ENCODE measurements at regions not wholly inside any gene's neighbourhood (a gene's known extent, or its start where the extent isn't known, plus 50 kb on each side); places are given as distances from the start of the nearest gene placed in this dataset.
A peak's percentile ranks its signal among the peaks of the same experiment; 100 is the strongest.

- Histone ChIP-seq H3K4me1 (peaks cover 10% of the 10 kb centered on the region), H3K4me3 (no peak overlapping the region), H3K36me3 (no peaks in the 10 kb centered on the region), H3K27ac (replicated peaks) (peak overlapping the region; percentile 74), H3K27me3 (ENCODE audit: low read depth) (no peaks in the 10 kb centered on the region), H3K9me3 (replicated peaks) (peaks cover 9% of the 10 kb centered on the region)
- intact Hi-C loops (cut with micrococcal nuclease) = no loop called here
- DNase-seq = no peak
- TF ChIP-seq CTCF (IDR thresholded peaks at IDR 0.05; ENCODE audit: borderline replicate concordance) = no peak
Observed at GRCh38 chr2:215851082-215851481, 162.3 kb downstream of the MREG start.

GRCh38 chr2:215850380-215850779, 163.0 kb downstream of the MREG start:
- H3K36me3 ChIP-seq = no peaks in the 10 kb centered on the region
- H3K9me3 ChIP-seq (replicated peaks) = peaks cover 9% of the 10 kb centered on the region
- H3K27ac ChIP-seq (replicated peaks) = peak overlapping the region; percentile 74
- H3K4me1 ChIP-seq = peaks cover 10% of the 10 kb centered on the region
- no peak for DNase-seq
- H3K27me3 ChIP-seq (ENCODE audit: low read depth) = no peaks in the 10 kb centered on the region
- intact Hi-C loops (cut with micrococcal nuclease) = no loop called here
- TF ChIP-seq CTCF (IDR thresholded peaks at IDR 0.05; ENCODE audit: borderline replicate concordance) = no peak
- H3K4me3 ChIP-seq = no peak overlapping the region

GRCh38 chr2:215849771-215850170, 163.6 kb downstream of the MREG start:
- no peaks in the 10 kb centered on the region for H3K36me3 ChIP-seq
- no peak for DNase-seq
- H3K4me1 ChIP-seq = peaks cover 10% of the 10 kb centered on the region
- TF ChIP-seq CTCF (IDR thresholded peaks at IDR 0.05; ENCODE audit: borderline replicate concordance) = no peak
- peak overlapping the region; percentile 74 for H3K27ac ChIP-seq (replicated peaks)
- H3K9me3 ChIP-seq (replicated peaks) = peaks cover 9% of the 10 kb centered on the region
- no peaks in the 10 kb centered on the region for H3K27me3 ChIP-seq (ENCODE audit: low read depth)
- no peak overlapping the region for H3K4me3 ChIP-seq
- intact Hi-C loops (cut with micrococcal nuclease) = no loop called here

- Histone ChIP-seq H3K36me3 (no peaks in the 10 kb centered on the region), H3K4me1 (peaks cover 10% of the 10 kb centered on the region), H3K9me3 (replicated peaks) (peaks cover 5% of the 10 kb centered on the region), H3K4me3 (no peak overlapping the region), H3K27ac (replicated peaks) (peak overlapping the region; percentile 74), H3K27me3 (ENCODE audit: low read depth) (no peaks in the 10 kb centered on the region)
- no peak for DNase-seq
- no peak for TF ChIP-seq CTCF (IDR thresholded peaks at IDR 0.05; ENCODE audit: borderline replicate concordance)
- intact Hi-C loops (cut with micrococcal nuclease) = no loop called here
Observed at GRCh38 chr2:215848698-215849097, 164.7 kb downstream of the MREG start.

GRCh38 chr2:215848146-215848545, 165.2 kb downstream of the MREG start:
- H3K4me1 ChIP-seq = peaks cover 10% of the 10 kb centered on the region
- intact Hi-C loops (cut with micrococcal nuclease) = no loop called here
- TF ChIP-seq CTCF (IDR thresholded peaks at IDR 0.05; ENCODE audit: borderline replicate concordance) = no peak
- no peaks in the 10 kb centered on the region for H3K9me3 ChIP-seq (replicated peaks)
- no peak overlapping the region for H3K4me3 ChIP-seq
- no peak for DNase-seq
- no peaks in the 10 kb centered on the region for H3K36me3 ChIP-seq
- no peaks in the 10 kb centered on the region for H3K27me3 ChIP-seq (ENCODE audit: low read depth)
- peak overlapping the region; percentile 74 for H3K27ac ChIP-seq (replicated peaks)

GRCh38 chr2:215847718-215848117, 165.6 kb downstream of the MREG start:
- Histone ChIP-seq H3K27me3 (ENCODE audit: low read depth) (no peaks in the 10 kb centered on the region), H3K4me1 (peaks cover 10% of the 10 kb centered on the region), H3K27ac (replicated peaks) (peak overlapping the region; percentile 74), H3K4me3 (no peak overlapping the region), H3K9me3 (replicated peaks) (no peaks in the 10 kb centered on the region), H3K36me3 (no peaks in the 10 kb centered on the region)
- TF ChIP-seq CTCF (IDR thresholded peaks at IDR 0.05; ENCODE audit: borderline replicate concordance) = no peak
- no peak for DNase-seq
- intact Hi-C loops (cut with micrococcal nuclease) = no loop called here
